Trophoblast cell (in vitro differentiated cells and primary cell): ENCODE measurements at regions not wholly inside any gene's neighbourhood (a gene's known extent, or its start where the extent isn't known, plus 50 kb on each side); places are given as distances from the start of the nearest gene placed in this dataset.
"Not testable (repeated sequence)": the region's sequence is repeated elsewhere in the genome, so short reads cannot be mapped to it uniquely, and the experiment has no call there.

Source experiments
- DNase-seq, 2 donors: peaks; one replicate each; pipeline ENCODE4 v3.0.0-alpha.2; 2016
- H2AFZ ChIP-seq: 2 replicates; pipeline ENCODE4 v1.6.1; 2013; ENCODE audit warnings: low read length, moderate library complexity, mild to moderate bottlenecking; ENCODE audit not compliant: insufficient read depth, poor library complexity
- H2AK5ac ChIP-seq: 2 replicates; pipeline ENCODE4 v1.6.1; 2013; ENCODE audit warnings: mild to moderate bottlenecking, low read length
- H2BK120ac ChIP-seq: 2 replicates; pipeline ENCODE4 v1.6.1; 2013; ENCODE audit warnings: low read length, mild to moderate bottlenecking, moderate library complexity; ENCODE audit not compliant: insufficient read depth, poor library complexity
- H2BK12ac ChIP-seq: 2 replicates; pipeline ENCODE4 v1.6.1; 2013; ENCODE audit warnings: mild to moderate bottlenecking, low read length, moderate library complexity
- H2BK5ac ChIP-seq: 2 replicates; pipeline ENCODE4 v1.6.1; 2013; ENCODE audit warnings: low read length, low read depth, moderate library complexity, mild to moderate bottlenecking; ENCODE audit not compliant: poor library complexity
- H3K14ac ChIP-seq: 2 replicates; pipeline ENCODE4 v1.6.1; 2013; ENCODE audit warnings: mild to moderate bottlenecking, low read length
- H3K18ac ChIP-seq: 2 replicates; pipeline ENCODE4 v1.6.1; 2013; ENCODE audit warnings: mild to moderate bottlenecking, low read length
- H3K23ac ChIP-seq: 2 replicates; pipeline ENCODE4 v1.6.1; 2013; ENCODE audit warnings: low read length
- H3K27ac ChIP-seq: 2 replicates; pipeline ENCODE4 v1.5.1; 2013; ENCODE audit warnings: low read depth, mild to moderate bottlenecking, inconsistent platforms, low read length, moderate library complexity
- H3K27me3 ChIP-seq: 2 replicates; pipeline ENCODE4 v1.6.1; 2013; ENCODE audit warnings: inconsistent platforms, mild to moderate bottlenecking, low read length, moderate library complexity; ENCODE audit not compliant: insufficient read depth
- H3K36me3 ChIP-seq, 2 experiments: 1 replicate in 1 of 2; 2 replicates in 1 of 2; pipeline ENCODE4 v1.6.1; 2013; ENCODE audit warnings: low read length in 2 of 2, mild to moderate bottlenecking in 2 of 2, moderate library complexity in 1 of 2; ENCODE audit not compliant: insufficient read depth in 2 of 2, control insufficient read depth in 1 of 2
- H3K4ac ChIP-seq: 2 replicates; pipeline ENCODE4 v1.6.1; 2013; ENCODE audit warnings: low read depth, mild to moderate bottlenecking, low read length, moderate library complexity
- H3K4me1 ChIP-seq, 2 experiments: 1 replicate in 1 of 2; 2 replicates in 1 of 2; pipeline ENCODE4 v1.6.1; 2013; ENCODE audit warnings: low read length in 2 of 2, mild to moderate bottlenecking in 2 of 2, moderate library complexity in 1 of 2; ENCODE audit not compliant: insufficient read depth in 2 of 2, control insufficient read depth in 1 of 2
- H3K4me2 ChIP-seq: 2 replicates; pipeline ENCODE4 v1.6.1; 2013; ENCODE audit warnings: inconsistent platforms, mild to moderate bottlenecking, low read length, moderate library complexity
- H3K4me3 ChIP-seq: 2 replicates; pipeline ENCODE4 v1.5.1; 2013; ENCODE audit warnings: mild to moderate bottlenecking, low read depth, low read length, inconsistent platforms
- H3K79me1 ChIP-seq: one replicate; pipeline ENCODE4 v1.6.1; 2013; ENCODE audit warnings: low read length
- H3K79me2 ChIP-seq: 2 replicates; pipeline ENCODE4 v1.6.1; 2013; ENCODE audit warnings: low read length, mild to moderate bottlenecking; ENCODE audit not compliant: control insufficient read depth, insufficient read depth, poor library complexity
- H3K9ac ChIP-seq: 2 replicates; pipeline ENCODE4 v1.6.1; 2013; ENCODE audit warnings: mild to moderate bottlenecking, low read length
- H3K9me3 ChIP-seq: 2 replicates; pipeline ENCODE4 v1.6.1; 2013; ENCODE audit warnings: low read depth, mild to moderate bottlenecking, control low read depth, inconsistent platforms, low read length; ENCODE audit not compliant: insufficient read depth
- H4K12ac ChIP-seq: 2 replicates; pipeline ENCODE4 v1.6.1; 2013; ENCODE audit warnings: low read depth, mild to moderate bottlenecking, low read length, moderate library complexity
- H4K8ac ChIP-seq: 2 replicates; pipeline ENCODE4 v1.6.1; 2013; ENCODE audit warnings: low read depth, mild to moderate bottlenecking, low read length, moderate library complexity
- H4K91ac ChIP-seq: one replicate; pipeline ENCODE4 v1.6.1; 2013; ENCODE audit warnings: low read depth, mild to moderate bottlenecking, low read length, moderate library complexity
- WGBS: extraction: QIAGEN DNeasy Blood & Tissue Kit; methylation state at CpG from one replicate; pipeline ENCODE4 v1.1.7; 2013; ENCODE audit warnings: missing lambda C conversion rate; ENCODE audit not compliant: insufficient read length, insufficient coverage; ENCODE audit errors: extremely low coverage; 5-methylcytosine and 5-hydroxymethylcytosine counted together

DNA sequence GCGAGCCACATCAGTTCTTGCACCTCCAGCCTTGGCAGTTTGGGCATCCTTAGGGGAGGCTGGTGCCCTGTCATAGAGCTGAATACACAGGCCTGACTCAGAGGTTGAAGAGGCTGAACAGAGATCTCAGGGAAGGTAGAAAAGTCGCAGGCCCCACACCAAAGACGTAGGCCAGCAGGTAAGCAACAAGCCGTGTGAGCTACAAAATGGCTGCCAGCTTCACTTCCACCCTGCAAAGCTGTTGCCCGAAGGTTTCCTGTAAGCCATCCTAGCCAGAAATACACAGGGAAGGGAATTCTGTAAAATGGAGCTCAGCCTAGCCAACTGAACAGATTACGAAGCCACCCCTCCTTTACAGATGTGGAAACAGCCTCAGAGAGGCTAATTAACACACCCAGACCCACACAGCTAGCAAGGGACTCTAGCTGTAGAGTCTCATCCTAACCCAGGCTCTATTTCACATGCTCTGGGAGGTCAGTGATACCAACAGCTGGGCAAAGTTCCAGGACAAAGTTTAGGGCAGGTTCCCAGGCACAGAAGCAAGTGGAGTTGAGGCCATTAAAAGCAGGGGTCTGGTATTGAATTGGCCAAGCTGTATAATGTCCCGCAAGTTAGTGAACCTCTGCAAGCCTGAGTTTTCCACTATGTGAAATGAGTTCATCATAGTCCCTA lies 66.3 kb upstream of the RASGRF1 start:
- no peak overlapping the region for H3K4me3 ChIP-seq
- whole genome bisulfite sequencing, result no CpG with 5 or more reads among the region's 7 CpGs
- H4K8ac ChIP-seq, result no peak overlapping the region
- no peak overlapping the region for H3K23ac ChIP-seq
- no peak overlapping the region for H4K12ac ChIP-seq
- H3K4me1 ChIP-seq, result no peaks in the 10 kb centered on the region
- no peak for DNase-seq
- H3K9me3 ChIP-seq, result no peaks in the 10 kb centered on the region
- H3K27me3 ChIP-seq, result no peaks in the 10 kb centered on the region
- H2BK5ac ChIP-seq, result no peak overlapping the region
- no peak overlapping the region for H2AFZ ChIP-seq
- H3K18ac ChIP-seq, result no peak overlapping the region
- H3K4me2 ChIP-seq, result no peak overlapping the region
- H3K14ac ChIP-seq, result no peak overlapping the region
- H4K91ac ChIP-seq, result no peak overlapping the region
- H3K79me2 ChIP-seq, result no peaks in the 10 kb centered on the region
- no peak overlapping the region for H2BK12ac ChIP-seq
- H3K4ac ChIP-seq, result no peak overlapping the region
- H3K9ac ChIP-seq, result no peak overlapping the region
- no peak overlapping the region for H2AK5ac ChIP-seq
- no peaks in the 10 kb centered on the region for H3K79me1 ChIP-seq
- H2BK120ac ChIP-seq, result no peak overlapping the region
- H3K27ac ChIP-seq, result no peak overlapping the region
- no peaks in the 10 kb centered on the region for H3K36me3 ChIP-seq

DNA sequence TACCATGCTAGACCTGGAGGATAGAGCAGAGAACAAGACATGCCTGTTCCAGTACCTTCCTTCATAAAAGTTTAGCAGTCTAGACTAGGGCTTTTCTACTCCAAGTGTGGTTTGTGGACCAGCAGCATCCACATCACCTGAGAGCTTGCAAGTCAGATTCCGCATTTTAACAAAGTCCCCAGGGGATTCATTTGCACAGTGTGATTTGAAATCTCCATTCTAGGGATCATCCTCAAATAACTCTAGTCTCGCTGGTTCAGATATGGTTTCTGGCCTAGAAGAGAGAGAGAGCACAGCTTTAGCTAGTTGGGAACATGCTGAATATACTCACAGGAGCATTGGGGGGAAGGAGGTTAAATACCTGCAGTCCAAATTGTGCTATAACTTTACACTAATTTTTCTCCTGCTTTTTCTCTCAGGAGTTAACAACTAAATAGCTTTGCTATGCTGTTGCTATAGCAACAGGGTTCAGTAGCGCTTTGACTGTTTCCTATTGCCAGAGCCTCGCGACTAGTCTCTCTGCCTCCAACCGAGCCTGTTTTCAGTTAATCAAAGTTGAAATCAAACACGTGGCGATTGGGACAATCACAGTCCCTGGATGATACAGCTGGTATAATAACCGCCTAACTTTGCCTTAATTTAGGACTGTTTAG lies 64.0 kb upstream of the RASGRF1 start:
- no peak overlapping the region for H3K4me2 ChIP-seq
- H3K14ac ChIP-seq, result no peak overlapping the region
- H3K4me3 ChIP-seq, result no peak overlapping the region
- H3K9me3 ChIP-seq, result no peaks in the 10 kb centered on the region
- H2BK5ac ChIP-seq, result no peak overlapping the region
- peak in 1 of 2 donors; percentile 52 for DNase-seq
- no peak overlapping the region for H4K8ac ChIP-seq
- H3K27ac ChIP-seq, result no peak overlapping the region
- no peak overlapping the region for H2BK120ac ChIP-seq
- H3K4me1 ChIP-seq, result no peaks in the 10 kb centered on the region
- no peak overlapping the region for H2AK5ac ChIP-seq
- H2AFZ ChIP-seq, result no peak overlapping the region
- no peak overlapping the region for H3K4ac ChIP-seq
- H3K79me1 ChIP-seq, result no peaks in the 10 kb centered on the region
- H3K27me3 ChIP-seq, result no peaks in the 10 kb centered on the region
- no peak overlapping the region for H4K91ac ChIP-seq
- H2BK12ac ChIP-seq, result no peak overlapping the region
- no peaks in the 10 kb centered on the region for H3K36me3 ChIP-seq
- WGBS, result no CpG with 5 or more reads among the region's 9 CpGs
- H4K12ac ChIP-seq, result no peak overlapping the region
- H3K23ac ChIP-seq, result no peak overlapping the region
- no peak overlapping the region for H3K9ac ChIP-seq
- H3K18ac ChIP-seq, result no peak overlapping the region
- H3K79me2 ChIP-seq, result no peaks in the 10 kb centered on the region

- not testable (repeated sequence) for H3K9ac ChIP-seq, H3K27ac ChIP-seq, H3K36me3 ChIP-seq, H3K14ac ChIP-seq, DNase-seq, H3K79me2 ChIP-seq, H4K12ac ChIP-seq, H2AK5ac ChIP-seq, H4K91ac ChIP-seq, H3K79me1 ChIP-seq, H2BK120ac ChIP-seq, H2BK5ac ChIP-seq, H3K9me3 ChIP-seq, H3K4me2 ChIP-seq, H3K27me3 ChIP-seq, H3K23ac ChIP-seq, H3K4me3 ChIP-seq, H3K18ac ChIP-seq, H4K8ac ChIP-seq, H3K4ac ChIP-seq, H2BK12ac ChIP-seq, H3K4me1 ChIP-seq, H2AFZ ChIP-seq
- WGBS, result no CpG with 5 or more reads among the region's 1 CpG
Observed at GRCh38 chr15:79144290-79144689, 53.7 kb upstream of the RASGRF1 start.

DNA sequence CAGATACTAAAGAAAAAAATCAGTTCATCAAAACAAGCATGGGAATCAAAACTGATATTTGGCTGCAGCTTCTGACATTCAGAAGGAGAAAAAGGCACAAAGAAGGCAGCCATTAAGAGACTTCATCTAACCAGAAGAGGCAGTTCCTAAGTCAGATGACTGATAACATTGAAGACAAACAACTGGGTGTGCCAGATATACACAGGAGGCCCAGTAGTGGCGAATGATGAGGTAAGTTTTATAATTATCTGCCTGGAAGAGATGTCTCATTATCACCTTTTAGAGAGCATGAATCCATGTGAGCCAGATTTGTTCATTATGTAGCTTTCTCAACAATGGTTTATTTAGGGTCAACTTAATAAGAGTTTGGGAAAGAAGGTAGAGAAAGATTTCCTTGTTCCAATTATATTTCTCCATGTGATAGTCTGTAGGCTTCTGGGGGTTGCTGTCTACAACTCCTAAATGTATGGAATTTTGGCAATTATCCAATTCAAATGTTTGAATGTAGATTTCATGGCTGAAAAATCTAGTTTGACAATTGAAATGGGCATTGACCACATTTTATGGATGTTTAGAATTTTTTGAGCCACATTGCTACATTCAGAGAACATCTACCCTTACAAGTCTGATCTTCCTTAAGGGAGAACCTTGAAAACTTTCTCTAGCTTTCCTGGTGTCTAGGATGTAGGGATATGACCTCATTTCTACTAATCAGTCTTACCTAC lies 50.4 kb upstream of the RASGRF1 start:
- no peak overlapping the region for H4K12ac ChIP-seq
- no peak overlapping the region for H4K91ac ChIP-seq
- no peak overlapping the region for H2BK5ac ChIP-seq
- WGBS, result no CpG with 5 or more reads among the region's 1 CpG
- no peak overlapping the region for H3K4me2 ChIP-seq
- H3K4me1 ChIP-seq, result peaks cover 0 to 6% of the 10 kb centered on the region in 2 experiments
- H3K14ac ChIP-seq, result no peak overlapping the region
- H3K4me3 ChIP-seq, result no peak overlapping the region
- DNase-seq, result peak; percentile 38 to 95
- no peak overlapping the region for H3K27ac ChIP-seq
- H3K4ac ChIP-seq, result no peak overlapping the region
- H3K9ac ChIP-seq, result no peak overlapping the region
- no peak overlapping the region for H2AK5ac ChIP-seq
- no peaks in the 10 kb centered on the region for H3K79me1 ChIP-seq
- H3K18ac ChIP-seq, result no peak overlapping the region
- H2BK12ac ChIP-seq, result no peak overlapping the region
- H3K9me3 ChIP-seq, result peaks cover 6% of the 10 kb centered on the region
- no peak overlapping the region for H2BK120ac ChIP-seq
- no peak overlapping the region for H4K8ac ChIP-seq
- H3K36me3 ChIP-seq, result no peaks in the 10 kb centered on the region
- no peaks in the 10 kb centered on the region for H3K79me2 ChIP-seq
- H2AFZ ChIP-seq, result no peak overlapping the region
- H3K27me3 ChIP-seq, result no peaks in the 10 kb centered on the region
- no peak overlapping the region for H3K23ac ChIP-seq
